ENCODE measurements at regions not wholly inside any gene's neighbourhood (a gene's known extent, or its start where the extent isn't known, plus 50 kb on each side); places are given as distances from the start of the nearest gene placed in this dataset.
A peak's percentile ranks its signal among the peaks of the same experiment; 100 is the strongest.

- Histone ChIP-seq H3K4me3 (no peak overlapping the region), H3K27ac (no peak overlapping the region)
- no peak for DNase-seq (ENCODE audit: low spot score)
- TF ChIP-seq CTCF (IDR thresholded peaks at IDR 0.05) = no peak
Observed at GRCh38 chr1:14136152-14136763, 436.3 kb downstream of the PRDM2 start.

- DNase-seq (ENCODE audit: low spot score) = no peak
- H3K4me3 ChIP-seq = no peak overlapping the region
- no peak overlapping the region for H3K27ac ChIP-seq
- no peak for TF ChIP-seq CTCF (IDR thresholded peaks at IDR 0.05)
Observed at GRCh38 chr1:14136881-14137280, 436.9 kb downstream of the PRDM2 start.

GRCh38 chr1:14137411-14138134 is 437.6 kb downstream of the PRDM2 start:
- no peak for DNase-seq (ENCODE audit: low spot score)
- TF ChIP-seq CTCF (IDR thresholded peaks at IDR 0.05) = no peak
- Histone ChIP-seq H3K27ac (no peak overlapping the region), H3K4me3 (no peak overlapping the region)

- Histone ChIP-seq H3K27ac (no peak overlapping the region), H3K4me3 (no peak overlapping the region)
- no peak for DNase-seq (ENCODE audit: low spot score)
- no peak for TF ChIP-seq CTCF (IDR thresholded peaks at IDR 0.05)
Observed at GRCh38 chr1:14138135-14138506, 438.1 kb downstream of the PRDM2 start.

DNA sequence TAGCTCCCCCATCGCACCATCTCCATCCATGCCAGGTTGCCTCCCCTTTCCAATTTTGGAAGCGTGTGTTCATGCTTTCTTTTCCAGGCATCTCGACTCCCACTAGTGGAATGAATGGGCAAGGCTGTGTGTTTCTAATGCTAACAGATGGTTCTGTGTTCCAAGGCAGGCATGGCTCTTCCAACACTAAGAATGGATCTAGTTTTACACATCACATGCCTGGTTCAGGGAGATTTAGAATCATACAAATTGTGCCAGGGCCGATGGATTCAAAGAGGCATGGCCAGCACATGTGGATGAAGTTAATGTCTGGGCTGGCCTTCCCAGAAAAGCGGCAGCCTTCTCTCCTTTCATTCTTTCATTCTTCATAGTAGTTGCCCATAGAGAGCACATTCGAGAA is 438.7 kb downstream of the PRDM2 start:
- no peak for TF ChIP-seq CTCF (IDR thresholded peaks at IDR 0.05)
- no peak overlapping the region for H3K4me3 ChIP-seq
- no peak for DNase-seq (ENCODE audit: low spot score)
- H3K27ac ChIP-seq = peak overlapping the region in 1 of 2 donors; percentile 7

DNA sequence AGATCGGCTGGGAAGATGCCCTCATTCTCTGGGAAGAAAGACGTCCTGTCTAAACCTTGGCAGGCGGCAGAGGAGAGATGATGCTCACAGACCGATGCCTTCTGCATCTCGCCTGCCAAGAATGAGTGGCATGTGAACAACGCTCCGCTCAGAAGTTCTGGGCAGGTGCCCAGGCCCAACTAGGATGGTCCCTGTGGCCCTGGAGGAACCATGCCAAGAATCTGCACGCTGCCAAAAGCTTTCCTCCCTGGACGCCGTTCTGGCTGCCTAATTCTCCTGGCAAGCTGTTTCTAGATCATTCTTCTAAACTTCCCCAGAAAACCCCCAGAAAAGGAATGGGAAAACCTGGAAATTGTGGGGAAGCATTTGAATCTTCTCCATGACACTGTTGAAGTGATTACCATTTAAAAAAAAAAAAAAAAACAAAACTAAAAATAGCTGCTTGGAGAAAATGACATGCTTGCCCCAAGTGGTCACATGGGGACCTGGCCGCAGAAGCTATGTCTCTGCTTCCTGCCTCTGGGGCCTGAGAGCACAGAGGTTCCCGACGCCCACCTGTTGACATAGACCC is 440.9 kb downstream of the PRDM2 start:
- no peak for TF ChIP-seq CTCF (IDR thresholded peaks at IDR 0.05)
- no peak for DNase-seq (ENCODE audit: low spot score)
- H3K27ac ChIP-seq = peak overlapping the region; percentile 5 to 15

GRCh38 chr1:14141656-14142055 is 441.7 kb downstream of the PRDM2 start:
- DNase-seq (ENCODE audit: low spot score) = no peak
- no peak for TF ChIP-seq CTCF (IDR thresholded peaks at IDR 0.05)
- Histone ChIP-seq H3K27ac (peak overlapping the region in 1 of 2 donors; percentile 5), H3K4me3 (no peak overlapping the region)

More for the DNA sequence above, 440.9 kb downstream of the PRDM2 start:
- no peak overlapping the region for H3K4me3 ChIP-seq
